MM.1S (cell line): ENCODE measurements at regions not wholly inside any gene's neighbourhood (a gene's known extent, or its start where the extent isn't known, plus 50 kb on each side); places are given as distances from the start of the nearest gene placed in this dataset.

Experiments used
- DNase-seq: peaks from one replicate; pipeline ENCODE4 v3.0.0-alpha.2; 2015
- H2AFZ ChIP-seq: fragments of 300-600 bp; sonication (generic); 2 replicates; pipeline ENCODE4 v1.6.0; 2016; ENCODE audit warnings: antibody characterized with exemption, low read length
- H3F3A ChIP-seq: fragments of 300-600 bp; sonication (generic); 2 replicates; pipeline ENCODE4 v1.6.1; 2016; ENCODE audit warnings: mild to moderate bottlenecking, antibody characterized with exemption, low read length, moderate library complexity, mixed read lengths; ENCODE audit not compliant: insufficient read depth
- H3K27ac ChIP-seq: fragments of 300-600 bp; sonication (generic); 2 replicates; pipeline ENCODE4 v1.5.1; 2016; ENCODE audit warnings: mild to moderate bottlenecking, low read length
- H3K27me3 ChIP-seq: fragments of 300-600 bp; sonication (generic); replicated peaks from 2 replicates; pipeline ENCODE4 v1.6.0; 2016; ENCODE audit warnings: low read length; ENCODE audit not compliant: insufficient read depth
- H3K36me3 ChIP-seq: fragments of 300-600 bp; sonication (generic); replicated peaks from 2 replicates; pipeline ENCODE4 v1.6.1; 2016; ENCODE audit warnings: mild to moderate bottlenecking, low read length, mixed read lengths; ENCODE audit not compliant: insufficient read depth
- H3K4me1 ChIP-seq: fragments of 300-600 bp; sonication (generic); 2 replicates; pipeline ENCODE4 v1.6.1; 2016; ENCODE audit warnings: low read length, mixed read lengths
- H3K4me2 ChIP-seq: fragments of 300-600 bp; sonication (generic); 2 replicates; pipeline ENCODE4 v1.6.0; 2016; ENCODE audit warnings: low read depth, low read length
- H3K4me3 ChIP-seq: fragments of 300-600 bp; sonication (generic); 2 replicates; pipeline ENCODE4 v1.5.1; 2016; ENCODE audit warnings: low read length, mixed read lengths
- H3K79me2 ChIP-seq: fragments of 300-600 bp; sonication (generic); 2 replicates; pipeline ENCODE4 v1.6.1; 2016; ENCODE audit warnings: mixed run types, low read length, mixed read lengths
- H3K9ac ChIP-seq: fragments of 300-600 bp; sonication (generic); 2 replicates; pipeline ENCODE4 v1.6.1; 2016; ENCODE audit warnings: low read length, mixed read lengths
- H3K9me2 ChIP-seq: fragments of 300-600 bp; sonication (generic); replicated peaks from 2 replicates; pipeline ENCODE4 v1.6.1; 2016; ENCODE audit warnings: mild to moderate bottlenecking, low read length, mixed read lengths; ENCODE audit not compliant: insufficient read depth
- H3K9me3 ChIP-seq: fragments of 300-600 bp; sonication (generic); replicated peaks from 2 replicates; pipeline ENCODE4 v1.6.1; 2016; ENCODE audit warnings: mild to moderate bottlenecking, low read length, mixed read lengths; ENCODE audit not compliant: insufficient read depth
- H4K20me1 ChIP-seq: fragments of 300-600 bp; sonication (generic); 2 replicates; pipeline ENCODE4 v1.6.1; 2016; ENCODE audit warnings: mild to moderate bottlenecking, low read length, moderate library complexity, mixed read lengths; ENCODE audit not compliant: insufficient read depth
- EZH2 ChIP-seq: fragments of 300-600 bp; sonication (generic); optimal IDR thresholded peaks from 2 replicates; pipeline ENCODE3; 2017; ENCODE audit warnings: low read depth, mild to moderate bottlenecking, antibody characterized with exemption, low read length, mixed read lengths
- EZH2phosphoT487 ChIP-seq: fragments of 300-600 bp; sonication (generic); IDR thresholded peaks from 2 replicates; pipeline ENCODE4 v1.6.1; 2018; ENCODE audit warnings: antibody characterized with exemption, low read length
- TF ChIP-seq, protein P1 (sequence below): fragments of 300-600 bp; sonication (generic); IDR thresholded peaks from 2 replicates; pipeline ENCODE4 v1.5.1; 2016; ENCODE audit warnings: antibody characterized with exemption, low read length, mixed read lengths

- no peaks in the 10 kb centered on the region for H3K27me3 ChIP-seq
- no peak overlapping the region for H3K4me2 ChIP-seq
- DNase-seq = peak; percentile 68
- H3K9me2 ChIP-seq = no peaks in the 10 kb centered on the region
- no peaks in the 10 kb centered on the region for H3K4me1 ChIP-seq
- H3K9me3 ChIP-seq = no peaks in the 10 kb centered on the region
- TF ChIP-seq, protein P1, sequence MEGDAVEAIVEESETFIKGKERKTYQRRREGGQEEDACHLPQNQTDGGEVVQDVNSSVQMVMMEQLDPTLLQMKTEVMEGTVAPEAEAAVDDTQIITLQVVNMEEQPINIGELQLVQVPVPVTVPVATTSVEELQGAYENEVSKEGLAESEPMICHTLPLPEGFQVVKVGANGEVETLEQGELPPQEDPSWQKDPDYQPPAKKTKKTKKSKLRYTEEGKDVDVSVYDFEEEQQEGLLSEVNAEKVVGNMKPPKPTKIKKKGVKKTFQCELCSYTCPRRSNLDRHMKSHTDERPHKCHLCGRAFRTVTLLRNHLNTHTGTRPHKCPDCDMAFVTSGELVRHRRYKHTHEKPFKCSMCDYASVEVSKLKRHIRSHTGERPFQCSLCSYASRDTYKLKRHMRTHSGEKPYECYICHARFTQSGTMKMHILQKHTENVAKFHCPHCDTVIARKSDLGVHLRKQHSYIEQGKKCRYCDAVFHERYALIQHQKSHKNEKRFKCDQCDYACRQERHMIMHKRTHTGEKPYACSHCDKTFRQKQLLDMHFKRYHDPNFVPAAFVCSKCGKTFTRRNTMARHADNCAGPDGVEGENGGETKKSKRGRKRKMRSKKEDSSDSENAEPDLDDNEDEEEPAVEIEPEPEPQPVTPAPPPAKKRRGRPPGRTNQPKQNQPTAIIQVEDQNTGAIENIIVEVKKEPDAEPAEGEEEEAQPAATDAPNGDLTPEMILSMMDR = peak; percentile 84
- no peak for TF ChIP-seq EZH2phosphoT487
- H3F3A ChIP-seq = no peaks in the 10 kb centered on the region
- no peak overlapping the region for H3K9ac ChIP-seq
- H3K79me2 ChIP-seq = no peaks in the 10 kb centered on the region
- no peak overlapping the region for H3K4me3 ChIP-seq
- no peak overlapping the region for H3K27ac ChIP-seq
- H4K20me1 ChIP-seq = no peaks in the 10 kb centered on the region
- no peaks in the 10 kb centered on the region for H3K36me3 ChIP-seq
- no peak overlapping the region for H2AFZ ChIP-seq
These were observed 77.3 kb upstream of the UPP2 start for GRCh38 chr2:158024288-158024898.

DNA sequence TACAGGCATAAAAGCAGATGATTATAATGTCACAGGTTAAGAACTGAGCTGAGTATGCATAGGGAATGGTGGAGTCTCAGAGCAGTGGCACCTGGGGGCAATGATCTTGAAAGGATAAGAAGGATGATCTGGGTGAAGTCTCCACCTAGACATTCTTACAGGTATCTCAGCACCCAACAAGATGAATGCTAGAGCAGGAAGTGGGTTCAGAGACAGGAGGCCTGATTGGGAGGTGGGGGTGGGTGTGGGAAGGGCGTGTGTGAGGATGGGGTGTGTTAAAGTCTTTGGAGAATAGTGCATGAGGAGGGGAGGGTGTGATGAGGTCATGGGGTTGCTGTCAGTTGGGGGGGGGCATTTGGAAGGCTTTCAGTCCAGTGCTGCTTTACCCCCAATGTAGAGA is 78.8 kb upstream of the UPP2 start:
- no peaks in the 10 kb centered on the region for H3K79me2 ChIP-seq
- TF ChIP-seq EZH2 = no peak
- TF ChIP-seq EZH2phosphoT487 = no peak
- TF ChIP-seq, protein P1 = no peak

DNA sequence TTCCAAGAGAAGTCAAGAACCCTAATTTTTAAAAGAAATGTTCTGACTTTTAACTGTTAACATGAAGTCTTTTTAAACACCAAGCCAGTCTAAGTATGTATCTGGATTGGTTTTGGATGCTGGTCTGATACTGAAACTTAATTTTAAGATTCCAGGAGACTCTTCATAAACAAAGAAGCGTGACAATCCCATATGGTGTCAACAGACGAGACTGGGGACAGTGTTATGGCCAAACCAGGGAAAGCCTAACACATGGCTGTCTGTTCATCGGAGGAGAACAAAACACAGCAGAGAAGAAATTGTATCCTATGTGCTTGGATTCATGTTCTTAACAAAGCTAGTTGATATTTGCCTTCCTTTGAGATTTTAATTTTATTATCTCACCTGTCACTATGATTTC is 80.5 kb upstream of the UPP2 start:
- Histone ChIP-seq H3K27ac (no peak overlapping the region), H2AFZ (no peak overlapping the region), H3K4me3 (no peak overlapping the region), H3K79me2 (no peaks in the 10 kb centered on the region), H3K9me2 (no peaks in the 10 kb centered on the region), H4K20me1 (no peaks in the 10 kb centered on the region), H3K9ac (no peak overlapping the region), H3K27me3 (no peaks in the 10 kb centered on the region), H3F3A (no peaks in the 10 kb centered on the region), H3K9me3 (no peaks in the 10 kb centered on the region), H3K4me2 (no peak overlapping the region), H3K36me3 (no peaks in the 10 kb centered on the region), H3K4me1 (no peaks in the 10 kb centered on the region)
- DNase-seq = no peak
- no peak for TF ChIP-seq EZH2
- TF ChIP-seq, protein P1 = no peak
- TF ChIP-seq EZH2phosphoT487 = no peak

More for the DNA sequence above, 78.8 kb upstream of the UPP2 start:
- Histone ChIP-seq H3K9me3 (no peaks in the 10 kb centered on the region), H3K9me2 (no peaks in the 10 kb centered on the region), H3K9ac (no peak overlapping the region), H3K36me3 (no peaks in the 10 kb centered on the region), H3K27ac (no peak overlapping the region), H3K4me2 (no peak overlapping the region), H3K4me3 (no peak overlapping the region), H4K20me1 (no peaks in the 10 kb centered on the region), H2AFZ (no peak overlapping the region), H3F3A (no peaks in the 10 kb centered on the region), H3K4me1 (no peaks in the 10 kb centered on the region), H3K27me3 (no peaks in the 10 kb centered on the region)
- DNase-seq = no peak
